K562 (cell line): ENCODE measurements at regions not wholly inside any gene's neighbourhood (a gene's known extent, or its start where the extent isn't known, plus 50 kb on each side); places are given as distances from the start of the nearest gene placed in this dataset.

ENCODE experiments used
- MYC ChIP-seq, 2 experiments: fragments of 250-450 bp in 1 of 2; sonication (Bioruptor Pico) in 1 of 2; IDR thresholded peaks; 2 replicates each; pipeline versions ENCODE4 v1.5.1 to v1.6.1; 2012 to 2021; ENCODE audit warnings: low read depth in 2 of 2, borderline replicate concordance in 1 of 2, improper control_type of control experiment in 1 of 2, low read length in 1 of 2, mild to moderate bottlenecking in 1 of 2, moderate library complexity in 1 of 2
- NFRKB ChIP-seq: fragments of 450-650 bp; IDR thresholded peaks from 2 replicates; pipeline ENCODE4 v1.6.1; 2016; ENCODE audit warnings: low read depth
- SMC3 ChIP-seq: conservative IDR thresholded peaks from 2 replicates; pipeline ENCODE4 v1.6.1; 2011; ENCODE audit warnings: low read depth, low read length, improper control_type of control experiment; ENCODE audit not compliant: insufficient read depth
- ZNF24 ChIP-seq: fragments of 450-650 bp; IDR thresholded peaks from 2 replicates; pipeline ENCODE4 v1.6.1; 2016
- ZNF274 ChIP-seq: IDR thresholded peaks from 2 replicates; pipeline ENCODE4 v1.6.1; 2011; ENCODE audit warnings: low read depth, mild to moderate bottlenecking, low read length, moderate library complexity, borderline replicate concordance
- TF ChIP-seq, protein P1 (sequence below), 2 experiments: fragments of 450-650 bp in 1 of 2; sonication (generic) in 1 of 2; formaldehyde crosslinking in 1 of 2; IDR thresholded peaks; 2 replicates each; pipeline versions ENCODE4 v1.7.1 to v1.9.0; 2016 to 2022; ENCODE audit warnings: inconsistent platforms in 1 of 2, mild to moderate bottlenecking in 1 of 2, missing genetic modification reagents in 1 of 2
- TF ChIP-seq, protein P2 (sequence below), 3 experiments: IDR thresholded peaks in 2 of 3; conservative IDR thresholded peaks in 1 of 3; 2 replicates each; pipeline ENCODE4 v1.5.1; 2011 to 2012; ENCODE audit warnings: low read length in 3 of 3, mild to moderate bottlenecking in 3 of 3, control low read depth in 2 of 3, improper control_type of control experiment in 1 of 3, inconsistent platforms in 1 of 3, low read depth in 1 of 3, mixed read lengths in 1 of 3, moderate library complexity in 1 of 3; ENCODE audit not compliant: insufficient read depth in 2 of 3
- TF ChIP-seq, protein P3 (sequence below): sonication (generic); formaldehyde crosslinking; IDR thresholded peaks from 2 replicates; pipeline ENCODE4 v1.8.0; 2022; ENCODE audit warnings: mild to moderate bottlenecking, low read depth, missing genetic modification reagents
- TF ChIP-seq, protein P4 (sequence below): fragments of 250-450 bp; sonication (Bioruptor Pico); IDR thresholded peaks from 2 replicates; pipeline ENCODE4 v1.4.0; 2020
- TF ChIP-seq, protein P5 (sequence below): fragments of 450-650 bp; formaldehyde crosslinking; IDR thresholded peaks from 2 replicates; pipeline ENCODE4 v1.4.0; 2020; ENCODE audit warnings: mild to moderate bottlenecking, moderate library complexity

GRCh38 chr4:30866346-30866745 is 146.2 kb downstream of the PCDH7 start:
- no peak for TF ChIP-seq SMC3
- TF ChIP-seq ZNF274, result no peak
- TF ChIP-seq, protein P1, sequence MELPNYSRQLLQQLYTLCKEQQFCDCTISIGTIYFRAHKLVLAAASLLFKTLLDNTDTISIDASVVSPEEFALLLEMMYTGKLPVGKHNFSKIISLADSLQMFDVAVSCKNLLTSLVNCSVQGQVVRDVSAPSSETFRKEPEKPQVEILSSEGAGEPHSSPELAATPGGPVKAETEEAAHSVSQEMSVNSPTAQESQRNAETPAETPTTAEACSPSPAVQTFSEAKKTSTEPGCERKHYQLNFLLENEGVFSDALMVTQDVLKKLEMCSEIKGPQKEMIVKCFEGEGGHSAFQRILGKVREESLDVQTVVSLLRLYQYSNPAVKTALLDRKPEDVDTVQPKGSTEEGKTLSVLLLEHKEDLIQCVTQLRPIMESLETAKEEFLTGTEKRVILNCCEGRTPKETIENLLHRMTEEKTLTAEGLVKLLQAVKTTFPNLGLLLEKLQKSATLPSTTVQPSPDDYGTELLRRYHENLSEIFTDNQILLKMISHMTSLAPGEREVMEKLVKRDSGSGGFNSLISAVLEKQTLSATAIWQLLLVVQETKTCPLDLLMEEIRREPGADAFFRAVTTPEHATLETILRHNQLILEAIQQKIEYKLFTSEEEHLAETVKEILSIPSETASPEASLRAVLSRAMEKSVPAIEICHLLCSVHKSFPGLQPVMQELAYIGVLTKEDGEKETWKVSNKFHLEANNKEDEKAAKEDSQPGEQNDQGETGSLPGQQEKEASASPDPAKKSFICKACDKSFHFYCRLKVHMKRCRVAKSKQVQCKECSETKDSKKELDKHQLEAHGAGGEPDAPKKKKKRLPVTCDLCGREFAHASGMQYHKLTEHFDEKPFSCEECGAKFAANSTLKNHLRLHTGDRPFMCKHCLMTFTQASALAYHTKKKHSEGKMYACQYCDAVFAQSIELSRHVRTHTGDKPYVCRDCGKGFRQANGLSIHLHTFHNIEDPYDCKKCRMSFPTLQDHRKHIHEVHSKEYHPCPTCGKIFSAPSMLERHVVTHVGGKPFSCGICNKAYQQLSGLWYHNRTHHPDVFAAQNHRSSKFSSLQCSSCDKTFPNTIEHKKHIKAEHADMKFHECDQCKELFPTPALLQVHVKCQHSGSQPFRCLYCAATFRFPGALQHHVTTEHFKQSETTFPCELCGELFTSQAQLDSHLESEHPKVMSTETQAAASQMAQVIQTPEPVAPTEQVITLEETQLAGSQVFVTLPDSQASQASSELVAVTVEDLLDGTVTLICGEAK (IDR thresholded peaks at IDR 0.05), result no peak
- TF ChIP-seq, protein P1 (CRISPR knock-in tag; IDR thresholded peaks at IDR 0.05), result no peak
- TF ChIP-seq NFRKB, result no peak
- TF ChIP-seq ZNF24, result no peak
- TF ChIP-seq, protein P2, sequence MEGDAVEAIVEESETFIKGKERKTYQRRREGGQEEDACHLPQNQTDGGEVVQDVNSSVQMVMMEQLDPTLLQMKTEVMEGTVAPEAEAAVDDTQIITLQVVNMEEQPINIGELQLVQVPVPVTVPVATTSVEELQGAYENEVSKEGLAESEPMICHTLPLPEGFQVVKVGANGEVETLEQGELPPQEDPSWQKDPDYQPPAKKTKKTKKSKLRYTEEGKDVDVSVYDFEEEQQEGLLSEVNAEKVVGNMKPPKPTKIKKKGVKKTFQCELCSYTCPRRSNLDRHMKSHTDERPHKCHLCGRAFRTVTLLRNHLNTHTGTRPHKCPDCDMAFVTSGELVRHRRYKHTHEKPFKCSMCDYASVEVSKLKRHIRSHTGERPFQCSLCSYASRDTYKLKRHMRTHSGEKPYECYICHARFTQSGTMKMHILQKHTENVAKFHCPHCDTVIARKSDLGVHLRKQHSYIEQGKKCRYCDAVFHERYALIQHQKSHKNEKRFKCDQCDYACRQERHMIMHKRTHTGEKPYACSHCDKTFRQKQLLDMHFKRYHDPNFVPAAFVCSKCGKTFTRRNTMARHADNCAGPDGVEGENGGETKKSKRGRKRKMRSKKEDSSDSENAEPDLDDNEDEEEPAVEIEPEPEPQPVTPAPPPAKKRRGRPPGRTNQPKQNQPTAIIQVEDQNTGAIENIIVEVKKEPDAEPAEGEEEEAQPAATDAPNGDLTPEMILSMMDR (IDR thresholded peaks at IDR 0.05 in 2 of 3, conservative IDR thresholded peaks at IDR 0.05 in 1 of 3; ENCODE audit: insufficient read depth in 2 of 3, low read depth in 1 of 3, low read length in 3 of 3), result no peak
- no peak for TF ChIP-seq MYC (IDR thresholded peaks at IDR 0.05; ENCODE audit: low read depth, low read length)
- TF ChIP-seq MYC (CRISPR knock-in tag; IDR thresholded peaks at IDR 0.05; ENCODE audit: borderline replicate concordance, low read depth), result no peak
- TF ChIP-seq, protein P3, sequence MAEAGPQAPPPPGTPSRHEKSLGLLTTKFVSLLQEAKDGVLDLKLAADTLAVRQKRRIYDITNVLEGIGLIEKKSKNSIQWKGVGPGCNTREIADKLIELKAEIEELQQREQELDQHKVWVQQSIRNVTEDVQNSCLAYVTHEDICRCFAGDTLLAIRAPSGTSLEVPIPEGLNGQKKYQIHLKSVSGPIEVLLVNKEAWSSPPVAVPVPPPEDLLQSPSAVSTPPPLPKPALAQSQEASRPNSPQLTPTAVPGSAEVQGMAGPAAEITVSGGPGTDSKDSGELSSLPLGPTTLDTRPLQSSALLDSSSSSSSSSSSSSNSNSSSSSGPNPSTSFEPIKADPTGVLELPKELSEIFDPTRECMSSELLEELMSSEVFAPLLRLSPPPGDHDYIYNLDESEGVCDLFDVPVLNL (CRISPR knock-in tag), result no peak
- TF ChIP-seq, protein P4, sequence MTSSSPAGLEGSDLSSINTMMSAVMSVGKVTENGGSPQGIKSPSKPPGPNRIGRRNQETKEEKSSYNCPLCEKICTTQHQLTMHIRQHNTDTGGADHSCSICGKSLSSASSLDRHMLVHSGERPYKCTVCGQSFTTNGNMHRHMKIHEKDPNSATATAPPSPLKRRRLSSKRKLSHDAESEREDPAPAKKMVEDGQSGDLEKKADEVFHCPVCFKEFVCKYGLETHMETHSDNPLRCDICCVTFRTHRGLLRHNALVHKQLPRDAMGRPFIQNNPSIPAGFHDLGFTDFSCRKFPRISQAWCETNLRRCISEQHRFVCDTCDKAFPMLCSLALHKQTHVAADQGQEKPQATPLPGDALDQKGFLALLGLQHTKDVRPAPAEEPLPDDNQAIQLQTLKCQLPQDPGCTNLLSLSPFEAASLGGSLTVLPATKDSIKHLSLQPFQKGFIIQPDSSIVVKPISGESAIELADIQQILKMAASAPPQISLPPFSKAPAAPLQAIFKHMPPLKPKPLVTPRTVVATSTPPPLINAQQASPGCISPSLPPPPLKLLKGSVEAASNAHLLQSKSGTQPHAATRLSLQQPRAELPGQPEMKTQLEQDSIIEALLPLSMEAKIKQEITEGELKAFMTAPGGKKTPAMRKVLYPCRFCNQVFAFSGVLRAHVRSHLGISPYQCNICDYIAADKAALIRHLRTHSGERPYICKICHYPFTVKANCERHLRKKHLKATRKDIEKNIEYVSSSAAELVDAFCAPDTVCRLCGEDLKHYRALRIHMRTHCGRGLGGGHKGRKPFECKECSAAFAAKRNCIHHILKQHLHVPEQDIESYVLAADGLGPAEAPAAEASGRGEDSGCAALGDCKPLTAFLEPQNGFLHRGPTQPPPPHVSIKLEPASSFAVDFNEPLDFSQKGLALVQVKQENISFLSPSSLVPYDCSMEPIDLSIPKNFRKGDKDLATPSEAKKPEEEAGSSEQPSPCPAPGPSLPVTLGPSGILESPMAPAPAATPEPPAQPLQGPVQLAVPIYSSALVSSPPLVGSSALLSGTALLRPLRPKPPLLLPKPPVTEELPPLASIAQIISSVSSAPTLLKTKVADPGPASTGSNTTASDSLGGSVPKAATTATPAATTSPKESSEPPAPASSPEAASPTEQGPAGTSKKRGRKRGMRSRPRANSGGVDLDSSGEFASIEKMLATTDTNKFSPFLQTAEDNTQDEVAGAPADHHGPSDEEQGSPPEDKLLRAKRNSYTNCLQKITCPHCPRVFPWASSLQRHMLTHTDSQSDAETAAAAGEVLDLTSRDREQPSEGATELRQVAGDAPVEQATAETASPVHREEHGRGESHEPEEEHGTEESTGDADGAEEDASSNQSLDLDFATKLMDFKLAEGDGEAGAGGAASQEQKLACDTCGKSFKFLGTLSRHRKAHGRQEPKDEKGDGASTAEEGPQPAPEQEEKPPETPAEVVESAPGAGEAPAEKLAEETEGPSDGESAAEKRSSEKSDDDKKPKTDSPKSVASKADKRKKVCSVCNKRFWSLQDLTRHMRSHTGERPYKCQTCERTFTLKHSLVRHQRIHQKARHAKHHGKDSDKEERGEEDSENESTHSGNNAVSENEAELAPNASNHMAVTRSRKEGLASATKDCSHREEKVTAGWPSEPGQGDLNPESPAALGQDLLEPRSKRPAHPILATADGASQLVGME (CRISPR knock-in tag), result no peak
- TF ChIP-seq, protein P5, sequence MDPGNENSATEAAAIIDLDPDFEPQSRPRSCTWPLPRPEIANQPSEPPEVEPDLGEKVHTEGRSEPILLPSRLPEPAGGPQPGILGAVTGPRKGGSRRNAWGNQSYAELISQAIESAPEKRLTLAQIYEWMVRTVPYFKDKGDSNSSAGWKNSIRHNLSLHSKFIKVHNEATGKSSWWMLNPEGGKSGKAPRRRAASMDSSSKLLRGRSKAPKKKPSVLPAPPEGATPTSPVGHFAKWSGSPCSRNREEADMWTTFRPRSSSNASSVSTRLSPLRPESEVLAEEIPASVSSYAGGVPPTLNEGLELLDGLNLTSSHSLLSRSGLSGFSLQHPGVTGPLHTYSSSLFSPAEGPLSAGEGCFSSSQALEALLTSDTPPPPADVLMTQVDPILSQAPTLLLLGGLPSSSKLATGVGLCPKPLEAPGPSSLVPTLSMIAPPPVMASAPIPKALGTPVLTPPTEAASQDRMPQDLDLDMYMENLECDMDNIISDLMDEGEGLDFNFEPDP (CRISPR knock-in tag), result no peak
